Kidney epithelial cell (primary cell): ENCODE measurements at regions not wholly inside any gene's neighbourhood (a gene's known extent, or its start where the extent isn't known, plus 50 kb on each side); places are given as distances from the start of the nearest gene placed in this dataset.
"Not testable (repeated sequence)": the region's sequence is repeated elsewhere in the genome, so short reads cannot be mapped to it uniquely, and the experiment has no call there.

Experiments used
- DNase-seq: peaks from one replicate; pipeline ENCODE4 v3.0.0-alpha.2; 2010; ENCODE audit warnings: low read depth
- H3K27me3 ChIP-seq: 2 replicates; pipeline ENCODE4 v1.6.0; 2011; ENCODE audit warnings: low read length; ENCODE audit not compliant: control insufficient read depth, insufficient read depth
- H3K36me3 ChIP-seq: 2 replicates; pipeline ENCODE4 v1.5.1; 2011; ENCODE audit warnings: low read length; ENCODE audit not compliant: control insufficient read depth, insufficient read depth
- H3K4me3 ChIP-seq: 2 replicates; pipeline ENCODE4 v1.5.1; 2011; ENCODE audit warnings: low read depth, mild to moderate bottlenecking, control low read depth, low read length
- CTCF ChIP-seq: IDR thresholded peaks from 2 replicates; pipeline ENCODE4 v1.5.1; 2011; ENCODE audit warnings: mild to moderate bottlenecking, moderate library complexity, low read length, control low read depth, inconsistent platforms; ENCODE audit not compliant: insufficient read depth, poor library complexity, severe bottlenecking

GRCh38 chr4:115484479-115484878 lies 371.1 kb upstream of the NDST4 start:
- Histone ChIP-seq H3K36me3 (no peaks in the 10 kb centered on the region), H3K4me3 (no peak overlapping the region), H3K27me3 (no peaks in the 10 kb centered on the region)
- no peak for DNase-seq
- no peak for TF ChIP-seq CTCF

GRCh38 chr4:115470763-115471162 lies 357.3 kb upstream of the NDST4 start:
- H3K27me3 ChIP-seq, result no peaks in the 10 kb centered on the region
- no peak for DNase-seq
- no peaks in the 10 kb centered on the region for H3K36me3 ChIP-seq
- no peak overlapping the region for H3K4me3 ChIP-seq
- no peak for TF ChIP-seq CTCF

DNA sequence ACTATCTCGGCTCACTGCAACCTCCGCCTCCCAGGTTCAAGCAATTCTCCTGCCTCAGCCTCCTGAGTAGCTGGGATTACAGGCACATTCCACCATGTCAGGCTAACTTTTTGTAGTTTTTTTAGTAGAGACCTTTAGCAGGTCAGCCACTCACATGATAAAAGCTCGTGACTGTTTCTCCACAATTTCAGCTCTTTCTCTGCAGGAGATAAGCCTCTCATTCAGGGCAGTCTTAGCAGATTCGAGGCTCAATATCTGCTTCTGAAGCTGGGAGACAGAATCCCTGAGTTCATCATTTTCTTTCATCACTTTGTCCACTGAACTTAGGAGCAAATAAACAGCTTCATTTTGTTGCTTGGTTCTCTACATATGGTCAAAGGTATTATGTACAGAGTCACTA lies 345.9 kb upstream of the NDST4 start:
- H3K4me3 ChIP-seq, H3K36me3 ChIP-seq, DNase-seq, H3K27me3 ChIP-seq: not testable (repeated sequence)

DNA sequence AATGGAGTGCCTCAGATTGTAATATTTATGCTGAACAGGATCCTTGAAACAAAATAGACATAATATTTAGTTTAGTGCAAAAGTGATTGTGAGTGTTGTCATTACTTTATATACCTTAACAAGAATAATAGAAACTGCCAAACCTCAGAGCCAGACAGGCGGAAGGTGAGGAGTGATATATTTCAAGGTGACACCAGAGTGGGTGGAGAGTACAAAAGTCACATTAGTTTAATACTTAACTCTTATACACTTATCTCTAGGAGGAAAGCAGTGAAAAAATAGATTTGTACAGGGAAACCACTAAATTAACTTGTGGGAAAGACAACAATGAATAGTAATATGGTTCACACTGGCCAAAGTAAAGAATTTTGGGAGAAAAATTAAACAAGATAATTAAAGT lies 342.8 kb upstream of the NDST4 start:
- TF ChIP-seq CTCF, result no peak

DNA sequence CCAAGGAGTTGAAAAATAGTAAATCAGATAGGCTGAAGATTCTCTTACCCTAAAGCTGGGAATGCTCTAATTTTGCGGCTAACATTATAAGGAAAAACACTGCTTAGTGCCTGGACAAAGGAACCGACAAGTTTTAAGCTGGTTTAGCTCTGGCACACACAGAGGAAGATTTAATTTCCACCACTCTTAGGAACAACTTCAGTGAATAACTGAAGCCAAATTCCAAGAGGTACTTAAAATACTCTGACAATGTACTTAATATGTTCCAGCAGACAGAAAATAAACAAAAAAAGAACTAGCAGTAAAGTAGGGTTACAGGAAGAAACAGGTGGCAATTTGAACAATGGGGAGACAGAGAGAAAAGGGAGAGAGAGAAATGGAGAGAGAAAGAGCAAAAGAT lies 340.8 kb upstream of the NDST4 start:
- no peaks in the 10 kb centered on the region for H3K36me3 ChIP-seq
- no peak overlapping the region for H3K4me3 ChIP-seq
- TF ChIP-seq CTCF, result no peak
- no peaks in the 10 kb centered on the region for H3K27me3 ChIP-seq
- no peak for DNase-seq

More for the DNA sequence above, 342.8 kb upstream of the NDST4 start:
- DNase-seq, result no peak
- no peaks in the 10 kb centered on the region for H3K36me3 ChIP-seq
- H3K27me3 ChIP-seq, result no peaks in the 10 kb centered on the region
- no peak overlapping the region for H3K4me3 ChIP-seq

GRCh38 chr4:115453416-115453815 lies 340.0 kb upstream of the NDST4 start:
- no peak for DNase-seq
- no peak for TF ChIP-seq CTCF
- Histone ChIP-seq H3K27me3 (no peaks in the 10 kb centered on the region), H3K4me3 (no peak overlapping the region), H3K36me3 (no peaks in the 10 kb centered on the region)

GRCh38 chr4:115452229-115452628 lies 338.8 kb upstream of the NDST4 start:
- H3K36me3 ChIP-seq, result not testable (repeated sequence)

More at GRCh38 chr4:115452229-115452628, 338.8 kb upstream of the NDST4 start:
- not testable (repeated sequence) for DNase-seq, H3K27me3 ChIP-seq, H3K4me3 ChIP-seq
